Stimulated activated naive B cell treated with anti-CD40 and anti-IgM and Interleukin-4, amounts not matched to agents 10 μg/mL and 1 μg/mL and 100 μg/mL, for 72 hours (primary cell): ENCODE measurements at regions not wholly inside any gene's neighbourhood (a gene's known extent, or its start where the extent isn't known, plus 50 kb on each side); places are given as distances from the start of the nearest gene placed in this dataset.

Source experiments
- ATAC-seq, 2 donors: fragments of 150-1000 bp; cut with Tn5 transposase; replicated peaks; 2 replicates each; pipeline ENCODE4 v1.10.0; 2021; ENCODE audit warnings: moderate library complexity in 1 of 2
- DNase-seq: peaks from one replicate; pipeline ENCODE4 v3.0.0; 2021
- H3K27ac Mint-ChIP-seq: one replicate; pipeline ENCODE4 v1.8.0; 2022; ENCODE audit warnings: mild to moderate bottlenecking, mixed read lengths
- H3K27me3 Mint-ChIP-seq, 2 donors: one replicate each; pipeline ENCODE4 v1.8.0; 2022; ENCODE audit warnings: mixed read lengths in 2 of 2
- H3K36me3 Mint-ChIP-seq, 2 donors: one replicate each; pipeline ENCODE4 v1.8.0; 2022; ENCODE audit warnings: mixed read lengths in 2 of 2, mild to moderate bottlenecking in 1 of 2
- H3K4me1 Mint-ChIP-seq, 2 donors: one replicate each; pipeline ENCODE4 v1.8.0; 2022; ENCODE audit warnings: mixed read lengths in 2 of 2, mild to moderate bottlenecking in 1 of 2
- H3K4me3 Mint-ChIP-seq, 2 donors: one replicate each; pipeline ENCODE4 v1.8.0; 2022; ENCODE audit warnings: mild to moderate bottlenecking in 2 of 2, mixed read lengths in 2 of 2, moderate library complexity in 1 of 2
- H3K9me3 Mint-ChIP-seq, 2 donors: one replicate each; pipeline ENCODE4 v1.8.0; 2022; ENCODE audit warnings: mixed read lengths in 2 of 2, mild to moderate bottlenecking in 1 of 2

GRCh38 chr15:92565351-92566125, 90.0 kb downstream of the FAM174B start:
- H3K27ac Mint-ChIP-seq: no peak overlapping the region
- no peaks in the 10 kb centered on the region for H3K9me3 Mint-ChIP-seq
- H3K4me1 Mint-ChIP-seq: no peaks in the 10 kb centered on the region
- no peak overlapping the region for H3K4me3 Mint-ChIP-seq
- H3K27me3 Mint-ChIP-seq: no peaks in the 10 kb centered on the region
- DNase-seq (no peak), ATAC-seq (no peak)
- no peaks in the 10 kb centered on the region for H3K36me3 Mint-ChIP-seq

GRCh38 chr15:92561754-92562153, 93.8 kb downstream of the FAM174B start:
- no peaks in the 10 kb centered on the region for H3K4me1 Mint-ChIP-seq
- no peak for DNase-seq
- H3K4me3 Mint-ChIP-seq: no peak overlapping the region
- no peak overlapping the region for H3K27ac Mint-ChIP-seq
- ATAC-seq: no peak
- no peaks in the 10 kb centered on the region for H3K9me3 Mint-ChIP-seq
- H3K27me3 Mint-ChIP-seq: no peaks in the 10 kb centered on the region
- no peaks in the 10 kb centered on the region for H3K36me3 Mint-ChIP-seq

DNA sequence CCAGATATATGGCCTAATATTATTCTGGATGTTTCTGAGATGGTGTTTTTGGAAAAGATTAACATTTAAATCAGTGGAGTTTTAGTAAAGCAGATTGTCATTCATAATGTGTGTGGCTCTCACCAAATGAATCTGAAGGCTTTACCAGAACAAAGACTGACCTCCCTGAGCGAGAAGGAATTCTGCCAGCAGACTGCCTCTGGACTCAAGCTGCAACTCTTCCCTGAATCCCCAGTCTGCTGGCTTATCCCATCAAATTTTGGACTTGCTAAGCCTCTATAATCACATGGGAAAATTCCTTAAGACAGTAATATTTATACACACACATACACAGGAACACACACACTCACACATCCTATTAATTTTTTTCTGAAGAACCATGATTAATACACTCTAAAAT, 102.3 kb downstream of the FAM174B start:
- Mint-ChIP-seq H3K9me3 (no peaks in the 10 kb centered on the region), H3K27ac (no peak overlapping the region), H3K27me3 (peaks cover 9 to 32% of the 10 kb centered on the region in 2 donors), H3K36me3 (no peaks in the 10 kb centered on the region), H3K4me3 (no peak overlapping the region), H3K4me1 (no peaks in the 10 kb centered on the region)
- ATAC-seq (no peak), DNase-seq (no peak)

GRCh38 chr15:92545996-92546395, 109.6 kb downstream of the FAM174B start:
- DNase-seq (no peak), ATAC-seq (no peak)
- Mint-ChIP-seq H3K4me3 (no peak overlapping the region), H3K27ac (no peak overlapping the region), H3K9me3 (peaks cover 6 to 7% of the 10 kb centered on the region in 2 donors), H3K36me3 (no peaks in the 10 kb centered on the region), H3K27me3 (peaks cover 18 to 31% of the 10 kb centered on the region in 2 donors), H3K4me1 (no peaks in the 10 kb centered on the region)

- ATAC-seq (no peak), DNase-seq (no peak)
- peaks cover 6 to 7% of the 10 kb centered on the region in 2 donors for H3K9me3 Mint-ChIP-seq
- no peak overlapping the region for H3K27ac Mint-ChIP-seq
- H3K27me3 Mint-ChIP-seq: peaks cover 11 to 15% of the 10 kb centered on the region in 2 donors
- no peaks in the 10 kb centered on the region for H3K4me1 Mint-ChIP-seq
- no peak overlapping the region for H3K4me3 Mint-ChIP-seq
- H3K36me3 Mint-ChIP-seq: no peaks in the 10 kb centered on the region
Measured at GRCh38 chr15:92541291-92542200, 114.0 kb downstream of the FAM174B start.

GRCh38 chr15:92538115-92538514, 117.5 kb downstream of the FAM174B start:
- Mint-ChIP-seq H3K4me3 (no peak overlapping the region), H3K4me1 (no peaks in the 10 kb centered on the region), H3K27ac (no peak overlapping the region), H3K9me3 (peaks cover 7 to 17% of the 10 kb centered on the region in 2 donors), H3K27me3 (peaks cover 0 to 3% of the 10 kb centered on the region in 2 donors), H3K36me3 (peaks cover 3% of the 10 kb centered on the region in 2 donors)
- DNase-seq (no peak), ATAC-seq (no peak)

DNA sequence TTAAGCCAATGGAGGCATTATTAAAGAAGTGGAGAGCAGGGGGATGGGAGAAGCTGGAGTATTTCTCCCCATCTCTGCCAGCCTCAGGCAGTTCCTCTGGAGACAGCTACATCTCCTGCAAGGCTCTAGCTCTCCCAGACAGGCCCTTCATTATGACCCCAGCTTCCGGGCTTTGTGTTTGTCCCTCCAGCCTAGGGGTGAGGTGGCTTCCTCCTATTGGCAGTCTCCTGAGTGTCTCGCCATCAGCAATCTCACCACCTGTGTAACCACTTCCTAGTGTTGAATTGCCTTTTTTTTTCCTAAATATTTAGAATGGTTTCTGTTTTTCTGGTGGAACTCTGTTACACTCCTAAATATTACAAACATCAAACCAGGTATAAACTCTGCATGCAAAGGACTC, 122.3 kb downstream of the FAM174B start:
- H3K4me1 Mint-ChIP-seq: no peaks in the 10 kb centered on the region
- H3K4me3 Mint-ChIP-seq: no peak overlapping the region
- H3K27ac Mint-ChIP-seq: no peak overlapping the region
- ATAC-seq (no peak), DNase-seq (no peak)
- peaks cover 0 to 9% of the 10 kb centered on the region in 2 donors for H3K27me3 Mint-ChIP-seq
- peaks cover 3% of the 10 kb centered on the region in 2 donors for H3K36me3 Mint-ChIP-seq
- peaks cover 12 to 17% of the 10 kb centered on the region in 2 donors for H3K9me3 Mint-ChIP-seq

DNA sequence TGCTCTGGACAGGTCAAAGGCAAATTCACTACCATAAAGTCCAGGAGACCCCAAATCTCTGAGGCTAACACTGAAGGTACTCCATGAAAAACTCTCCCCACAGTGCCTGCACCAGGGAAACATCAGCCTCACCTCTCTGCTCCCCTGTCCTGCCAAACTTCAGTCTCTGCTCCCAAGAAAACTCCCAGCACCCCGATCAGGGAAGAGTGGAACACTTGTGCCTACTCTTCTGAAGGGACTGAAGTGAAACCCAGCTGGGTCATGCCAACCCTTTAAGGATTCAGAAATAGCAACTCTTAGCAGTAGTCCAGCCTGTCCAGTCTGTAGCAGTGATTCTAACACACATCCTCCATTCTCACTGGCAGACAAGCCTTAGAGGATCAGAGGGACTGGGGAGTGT, 124.2 kb downstream of the FAM174B start:
- Mint-ChIP-seq H3K4me1 (no peaks in the 10 kb centered on the region), H3K27me3 (peaks cover 0 to 14% of the 10 kb centered on the region in 2 donors), H3K9me3 (peaks cover 14 to 22% of the 10 kb centered on the region in 2 donors), H3K4me3 (no peak overlapping the region), H3K27ac (no peak overlapping the region), H3K36me3 (peaks cover 3% of the 10 kb centered on the region in 2 donors)
- DNase-seq (no peak), ATAC-seq (no peak)

DNA sequence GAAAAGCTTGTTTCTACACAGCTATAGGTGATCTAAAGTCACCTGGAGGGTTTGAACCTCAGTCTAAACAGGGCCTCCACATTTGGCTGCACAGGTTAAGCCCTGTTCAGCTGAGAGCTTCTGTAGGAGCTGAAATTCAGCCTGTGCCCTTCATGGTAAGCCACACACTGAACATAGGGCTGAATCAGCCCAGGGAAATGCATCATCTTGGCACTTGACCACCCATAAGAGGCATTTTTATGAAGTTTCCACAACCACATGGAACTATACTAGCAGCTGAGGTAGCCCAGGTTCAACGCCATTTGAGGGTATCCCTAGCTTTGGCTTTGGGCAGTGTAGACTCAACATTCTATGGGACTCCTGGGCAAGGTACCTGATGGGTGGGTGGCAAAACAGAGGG, 126.8 kb downstream of the FAM174B start:
- H3K4me3 Mint-ChIP-seq: no peak overlapping the region
- peaks cover 0 to 14% of the 10 kb centered on the region in 2 donors for H3K27me3 Mint-ChIP-seq
- H3K4me1 Mint-ChIP-seq: no peaks in the 10 kb centered on the region

DNA sequence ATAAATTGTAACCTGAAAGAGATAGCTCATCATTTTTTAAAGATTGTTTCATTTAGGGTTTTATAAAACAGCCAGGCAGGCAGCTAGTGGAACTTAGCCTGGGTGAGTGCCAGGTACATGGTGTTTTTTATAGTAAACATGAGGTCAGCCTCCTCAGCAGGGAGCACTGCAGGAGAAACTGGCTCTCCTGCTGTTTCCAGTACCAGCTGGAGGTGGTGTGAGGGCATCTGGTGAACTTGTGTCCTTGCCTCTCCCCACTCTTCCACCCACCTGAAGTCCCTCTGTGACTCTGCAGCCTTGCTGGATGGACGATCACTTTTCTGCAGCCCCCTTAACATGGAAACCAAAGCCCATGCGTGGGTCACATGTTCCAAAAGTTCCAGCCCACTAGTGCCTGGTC, 128.4 kb downstream of the FAM174B start:
- Mint-ChIP-seq H3K36me3 (no peaks in the 10 kb centered on the region), H3K4me3 (no peak overlapping the region), H3K27ac (no peak overlapping the region), H3K27me3 (peaks cover 0 to 14% of the 10 kb centered on the region in 2 donors), H3K4me1 (no peaks in the 10 kb centered on the region), H3K9me3 (peaks cover 4 to 6% of the 10 kb centered on the region in 2 donors)
- no peak for DNase-seq
- no peak for ATAC-seq

More for the DNA sequence above, 126.8 kb downstream of the FAM174B start:
- DNase-seq (no peak), ATAC-seq (no peak)
- H3K36me3 Mint-ChIP-seq: no peaks in the 10 kb centered on the region
- H3K27ac Mint-ChIP-seq: no peak overlapping the region
- peaks cover 4 to 6% of the 10 kb centered on the region in 2 donors for H3K9me3 Mint-ChIP-seq

DNA sequence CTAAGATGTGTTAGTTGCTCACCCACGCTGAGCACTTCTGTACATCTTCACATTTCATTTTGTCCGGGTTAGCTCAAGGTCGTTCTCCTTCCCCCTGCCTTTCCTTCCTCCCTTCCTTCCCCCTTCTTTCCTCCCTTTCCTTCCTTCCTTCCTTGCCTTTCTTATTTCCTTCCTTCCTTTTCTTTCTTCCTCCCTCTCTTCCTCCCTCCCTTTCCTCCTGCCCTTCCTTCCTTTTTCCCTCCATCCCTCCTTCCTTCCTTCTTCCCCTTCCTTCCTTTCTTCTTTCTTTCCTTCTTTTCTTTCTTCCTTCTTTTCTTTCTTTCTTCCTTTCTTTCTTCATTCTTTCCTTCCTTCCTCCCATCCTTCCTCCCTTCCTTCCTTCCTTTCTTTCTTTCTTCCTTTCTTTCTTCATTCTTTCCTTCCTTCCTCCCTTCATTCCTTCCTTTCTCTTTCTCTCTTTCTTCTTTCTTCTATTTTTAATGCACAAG, 129.8 kb downstream of the FAM174B start:
- DNase-seq (no peak), ATAC-seq (no peak)
- H3K4me3 Mint-ChIP-seq: no peak overlapping the region
- H3K36me3 Mint-ChIP-seq: no peaks in the 10 kb centered on the region
- H3K9me3 Mint-ChIP-seq: peaks cover 4 to 6% of the 10 kb centered on the region in 2 donors
- H3K4me1 Mint-ChIP-seq: peaks cover 0 to 4% of the 10 kb centered on the region in 2 donors
- peaks cover 0 to 14% of the 10 kb centered on the region in 2 donors for H3K27me3 Mint-ChIP-seq
- no peak overlapping the region for H3K27ac Mint-ChIP-seq

DNA sequence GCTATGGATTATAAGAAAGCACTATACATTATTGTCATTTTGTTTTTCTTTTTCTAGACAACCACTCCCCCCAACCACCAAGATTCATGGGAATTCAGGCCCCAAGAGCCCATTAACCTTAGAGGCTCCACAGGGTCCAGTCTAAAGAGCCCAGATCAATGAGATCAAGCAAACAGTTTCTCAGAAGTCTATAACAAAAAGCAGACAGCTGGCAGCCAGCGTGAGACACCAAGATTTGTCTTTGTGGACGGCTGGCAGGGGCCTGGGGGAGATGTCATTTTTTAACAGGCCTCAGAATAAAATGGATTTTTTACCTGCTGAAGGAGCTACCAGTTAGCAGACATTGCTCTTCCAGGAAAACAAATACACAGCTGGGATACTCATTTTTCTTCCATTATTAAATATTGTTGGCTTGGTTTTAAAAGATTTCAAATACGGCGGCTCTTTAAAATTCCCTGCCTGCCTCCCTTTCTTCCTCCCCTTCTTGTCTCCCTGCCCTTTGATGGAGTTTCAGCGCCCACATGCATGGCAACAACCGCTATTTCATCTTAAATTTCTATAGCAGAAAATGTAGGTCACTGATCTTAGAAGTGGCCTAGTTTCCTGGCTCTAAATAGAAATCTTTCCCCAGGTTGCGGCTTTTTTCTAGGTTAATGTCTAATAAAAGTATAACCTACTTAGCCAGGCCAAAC, 130.6 kb downstream of the FAM174B start:
- Mint-ChIP-seq H3K4me1 (peaks cover 0 to 4% of the 10 kb centered on the region in 2 donors), H3K27ac (no peak overlapping the region), H3K4me3 (no peak overlapping the region), H3K36me3 (no peaks in the 10 kb centered on the region), H3K9me3 (peaks cover 4 to 6% of the 10 kb centered on the region in 2 donors), H3K27me3 (peaks cover 0 to 14% of the 10 kb centered on the region in 2 donors)
- no peak for ATAC-seq
- no peak for DNase-seq

GRCh38 chr15:92524161-92524560, 130.5 kb downstream of the ST8SIA2 start:
- ATAC-seq: no peak
- Mint-ChIP-seq H3K36me3 (no peaks in the 10 kb centered on the region), H3K4me1 (peaks cover 0 to 4% of the 10 kb centered on the region in 2 donors), H3K27me3 (peaks cover 0 to 7% of the 10 kb centered on the region in 2 donors), H3K4me3 (no peak overlapping the region), H3K9me3 (peaks cover 3 to 4% of the 10 kb centered on the region in 2 donors), H3K27ac (no peak overlapping the region)
- no peak for DNase-seq

- Mint-ChIP-seq H3K36me3 (no peaks in the 10 kb centered on the region), H3K9me3 (peaks cover 2 to 4% of the 10 kb centered on the region in 2 donors), H3K27ac (no peak overlapping the region), H3K4me3 (no peak overlapping the region), H3K4me1 (peaks cover 0 to 4% of the 10 kb centered on the region in 2 donors), H3K27me3 (peaks cover 0 to 4% of the 10 kb centered on the region in 2 donors)
- ATAC-seq (no peak), DNase-seq (no peak)
Measured at GRCh38 chr15:92523176-92523575, 129.5 kb downstream of the ST8SIA2 start.
